Superior temporal gyrus (tissue), 1 donor: ENCODE measurements at regions not wholly inside any gene's neighbourhood (a gene's known extent, or its start where the extent isn't known, plus 50 kb on each side); places are given as distances from the start of the nearest gene placed in this dataset.
"Not testable (repeated sequence)": the region's sequence is repeated elsewhere in the genome, so short reads cannot be mapped to it uniquely, and the experiment has no call there.

Experiments used
- DNase-seq: peaks from one replicate; pipeline ENCODE4 v3.0.0-alpha.2; 2016; ENCODE audit errors: extremely low spot score

GRCh38 chr12:91743704-91744321 is 401.8 kb downstream of the BTG1 start:
- peak; percentile 38 for DNase-seq

- no peak for DNase-seq
These were observed 402.4 kb downstream of the BTG1 start for GRCh38 chr12:91743280-91743679.

GRCh38 chr12:91741932-91742331 is 403.7 kb downstream of the BTG1 start:
- no peak for DNase-seq

GRCh38 chr12:91733846-91734245 is 411.8 kb downstream of the BTG1 start:
- DNase-seq, result not testable (repeated sequence)

GRCh38 chr12:91732086-91732485 is 413.6 kb downstream of the BTG1 start:
- no peak for DNase-seq

GRCh38 chr12:91729543-91729942 is 416.1 kb downstream of the BTG1 start:
- DNase-seq, result no peak

GRCh38 chr12:91723191-91723590 is 422.5 kb downstream of the BTG1 start:
- DNase-seq, result no peak

GRCh38 chr12:91722072-91722471 is 423.6 kb downstream of the BTG1 start:
- no peak for DNase-seq

GRCh38 chr12:91721023-91721422 is 424.6 kb downstream of the BTG1 start:
- no peak for DNase-seq

GRCh38 chr12:91718326-91718725 is 427.3 kb downstream of the BTG1 start:
- DNase-seq, result no peak

GRCh38 chr12:91717804-91718203 is 427.8 kb downstream of the BTG1 start:
- DNase-seq, result no peak

GRCh38 chr12:91711925-91712324 is 433.7 kb downstream of the BTG1 start:
- DNase-seq, result not testable (repeated sequence)

- DNase-seq, result no peak
These were observed 439.2 kb downstream of the BTG1 start for GRCh38 chr12:91706466-91706865.

GRCh38 chr12:91704446-91704845 is 441.2 kb downstream of the BTG1 start:
- DNase-seq, result no peak

- no peak for DNase-seq
These were observed 442.0 kb downstream of the BTG1 start for GRCh38 chr12:91703491-91704283.

- no peak for DNase-seq
These were observed 442.7 kb downstream of the BTG1 start for GRCh38 chr12:91702843-91703425.

- no peak for DNase-seq
These were observed 449.7 kb downstream of the BTG1 start for GRCh38 chr12:91695964-91696363.

- not testable (repeated sequence) for DNase-seq
These were observed 450.2 kb downstream of the BTG1 start for GRCh38 chr12:91695406-91695805.

GRCh38 chr12:91690531-91690930 is 455.1 kb downstream of the BTG1 start:
- DNase-seq, result no peak

GRCh38 chr12:91687052-91688017 is 458.3 kb downstream of the BTG1 start:
- DNase-seq, result no peak

- no peak for DNase-seq
These were observed 459.7 kb downstream of the BTG1 start for GRCh38 chr12:91685917-91686316.

GRCh38 chr12:91681751-91682150 is 463.9 kb downstream of the BTG1 start:
- DNase-seq, result no peak
